Hematopoietic multipotent progenitor cell treated with erythropoietin and hydrocortisone succinate and interleukin-3 and kit ligand, for 15 days (in vitro differentiated cells): ENCODE measurements at regions not wholly inside any gene's neighbourhood (a gene's known extent, or its start where the extent isn't known, plus 50 kb on each side); places are given as distances from the start of the nearest gene placed in this dataset.

Experiments
- DNase-seq: peaks from one replicate; pipeline ENCODE4 v3.0.0-alpha.2; 2015; ENCODE audit warnings: low spot score

- no peak for DNase-seq
These were observed 134.3 kb upstream of the CNTN1 start for GRCh38 chr12:40557980-40558379.

- no peak for DNase-seq
These were observed 132.4 kb upstream of the CNTN1 start for GRCh38 chr12:40559865-40560264.

- DNase-seq: no peak
These were observed 131.4 kb upstream of the CNTN1 start for GRCh38 chr12:40560848-40561247.

- no peak for DNase-seq
These were observed 130.8 kb upstream of the CNTN1 start for GRCh38 chr12:40561395-40561966.

GRCh38 chr12:40565029-40565633 is 127.1 kb upstream of the CNTN1 start:
- DNase-seq: no peak

GRCh38 chr12:40566271-40566670 is 126.0 kb upstream of the CNTN1 start:
- no peak for DNase-seq

GRCh38 chr12:40569626-40570179 is 122.5 kb upstream of the CNTN1 start:
- DNase-seq: no peak

- no peak for DNase-seq
These were observed 119.2 kb upstream of the CNTN1 start for GRCh38 chr12:40573024-40573423.

- no peak for DNase-seq
These were observed 116.3 kb upstream of the CNTN1 start for GRCh38 chr12:40575987-40576386.

GRCh38 chr12:40577834-40578233 is 114.4 kb upstream of the CNTN1 start:
- no peak for DNase-seq

GRCh38 chr12:40579687-40580086 is 112.6 kb upstream of the CNTN1 start:
- DNase-seq: no peak

GRCh38 chr12:40580346-40580745 is 111.9 kb upstream of the CNTN1 start:
- no peak for DNase-seq

- DNase-seq: no peak
These were observed 110.3 kb upstream of the CNTN1 start for GRCh38 chr12:40581889-40582288.

GRCh38 chr12:40583743-40584142 is 108.5 kb upstream of the CNTN1 start:
- no peak for DNase-seq

GRCh38 chr12:40584763-40585162 is 107.5 kb upstream of the CNTN1 start:
- DNase-seq: no peak

GRCh38 chr12:40586823-40587222 is 105.4 kb upstream of the CNTN1 start:
- no peak for DNase-seq

- no peak for DNase-seq
These were observed 104.8 kb upstream of the CNTN1 start for GRCh38 chr12:40587421-40587820.

- no peak for DNase-seq
These were observed 104.3 kb upstream of the CNTN1 start for GRCh38 chr12:40587970-40588369.

GRCh38 chr12:40597133-40597532 is 95.1 kb upstream of the CNTN1 start:
- no peak for DNase-seq

GRCh38 chr12:40598073-40598472 is 94.2 kb upstream of the CNTN1 start:
- DNase-seq: no peak

GRCh38 chr12:40602562-40602961 is 89.7 kb upstream of the CNTN1 start:
- no peak for DNase-seq

- DNase-seq: no peak
These were observed 77.3 kb upstream of the CNTN1 start for GRCh38 chr12:40614923-40615322.

- DNase-seq: no peak
These were observed 76.6 kb upstream of the CNTN1 start for GRCh38 chr12:40615590-40615989.

GRCh38 chr12:40616383-40616915 is 75.8 kb upstream of the CNTN1 start:
- DNase-seq: no peak
